HG02798 (cell line): ENCODE measurements at regions not wholly inside any gene's neighbourhood (a gene's known extent, or its start where the extent isn't known, plus 50 kb on each side); places are given as distances from the start of the nearest gene placed in this dataset.

Source experiments
- ATAC-seq: cut with Tn5 transposase; IDR thresholded peaks from one replicate; pipeline ENCODE4 v1.9.1; 2021; ENCODE audit warnings: mild to moderate bottlenecking; ENCODE audit not compliant: unreplicated experiment, poor library complexity

- ATAC-seq, result no peak
These were observed 109.1 kb upstream of the ADAMTS5 start for GRCh38 chr21:27076025-27076424.

GRCh38 chr21:27070861-27071670 is 104.2 kb upstream of the ADAMTS5 start:
- no peak for ATAC-seq

- ATAC-seq, result no peak
These were observed 101.9 kb upstream of the ADAMTS5 start for GRCh38 chr21:27068811-27069210.

GRCh38 chr21:27067226-27067625 is 100.3 kb upstream of the ADAMTS5 start:
- no peak for ATAC-seq

GRCh38 chr21:27062443-27062842 is 95.6 kb upstream of the ADAMTS5 start:
- no peak for ATAC-seq

GRCh38 chr21:27061770-27062169 is 94.9 kb upstream of the ADAMTS5 start:
- ATAC-seq, result no peak

GRCh38 chr21:27060190-27060589 is 93.3 kb upstream of the ADAMTS5 start:
- ATAC-seq, result no peak

- no peak for ATAC-seq
These were observed 92.1 kb upstream of the ADAMTS5 start for GRCh38 chr21:27058673-27059605.

- no peak for ATAC-seq
These were observed 91.1 kb upstream of the ADAMTS5 start for GRCh38 chr21:27057997-27058396.

GRCh38 chr21:27047658-27048314 is 80.9 kb upstream of the ADAMTS5 start:
- ATAC-seq, result no peak

- ATAC-seq, result no peak
These were observed 80.4 kb upstream of the ADAMTS5 start for GRCh38 chr21:27047283-27047657.

GRCh38 chr21:27045281-27045985 is 78.5 kb upstream of the ADAMTS5 start:
- no peak for ATAC-seq

GRCh38 chr21:27043377-27043776 is 76.5 kb upstream of the ADAMTS5 start:
- no peak for ATAC-seq

GRCh38 chr21:27040738-27041469 is 74.0 kb upstream of the ADAMTS5 start:
- ATAC-seq, result no peak

GRCh38 chr21:27036736-27037301 is 69.9 kb upstream of the ADAMTS5 start:
- no peak for ATAC-seq

- no peak for ATAC-seq
These were observed 68.9 kb upstream of the ADAMTS5 start for GRCh38 chr21:27035791-27036190.

GRCh38 chr21:27034796-27035195 is 67.9 kb upstream of the ADAMTS5 start:
- no peak for ATAC-seq

- no peak for ATAC-seq
These were observed 66.6 kb upstream of the ADAMTS5 start for GRCh38 chr21:27033471-27033870.

GRCh38 chr21:27026501-27026900 is 59.6 kb upstream of the ADAMTS5 start:
- ATAC-seq, result no peak
